T47D (cell line): ENCODE measurements at regions not wholly inside any gene's neighbourhood (a gene's known extent, or its start where the extent isn't known, plus 50 kb on each side); places are given as distances from the start of the nearest gene placed in this dataset.

ENCODE experiments used
- DNase-seq, 2 experiments: peaks; one replicate each; pipeline versions ENCODE4 v3.0.0 to v3.0.0-alpha.2; 2011 to 2012; ENCODE audit warnings: low read depth in 1 of 2, low spot score in 1 of 2
- JUND ChIP-seq: IDR thresholded peaks from 2 replicates; pipeline ENCODE4 v1.6.1; 2012; ENCODE audit warnings: low read depth
- in situ Hi-C: cut with HindIII; loops from 2 replicates; pipeline ENCODE4 v1.10.0; 2016; ENCODE audit warnings: low sequenced_read_pairs, low pct_unique_long_range_greater_than_20kb

- in situ Hi-C loops: no loop called here
- no peak for DNase-seq
- TF ChIP-seq JUND: no peak
These were observed 75.9 kb downstream of the IRX2 start for GRCh38 chr5:2675548-2675947.

- DNase-seq: no peak
- in situ Hi-C loops: no loop called here
- no peak for TF ChIP-seq JUND
These were observed 77.0 kb downstream of the IRX2 start for GRCh38 chr5:2674456-2674855.

DNA sequence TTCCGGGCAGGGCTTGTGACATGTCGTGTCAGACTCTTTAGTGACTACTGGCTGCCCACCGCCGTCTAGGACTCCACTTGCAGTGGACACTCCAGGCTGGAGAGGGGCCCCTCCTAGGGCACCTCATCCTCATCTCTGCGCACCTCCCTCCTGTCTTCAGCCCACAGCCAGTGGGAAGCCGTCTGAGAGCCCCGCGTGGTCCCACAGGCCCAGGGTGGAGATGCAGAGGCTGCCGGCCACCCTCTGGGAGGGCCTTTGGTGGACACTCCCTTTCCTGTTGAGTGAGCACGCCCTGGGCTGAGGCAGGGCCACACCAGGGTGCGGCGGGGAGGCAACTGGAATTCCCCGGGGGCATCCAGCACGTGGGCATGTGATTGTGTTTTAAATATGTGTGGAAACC is 80.5 kb downstream of the IRX2 start:
- in situ Hi-C loops: no loop called here
- no peak for TF ChIP-seq JUND
- DNase-seq: no peak

- no peak for TF ChIP-seq JUND
- no peak for DNase-seq
- in situ Hi-C loops: no loop called here
These were observed 81.6 kb downstream of the IRX2 start for GRCh38 chr5:2669913-2670312.

- in situ Hi-C loops: no loop called here
These were observed 82.2 kb downstream of the IRX2 start for GRCh38 chr5:2669259-2669658.

GRCh38 chr5:2666081-2666480 is 85.4 kb downstream of the IRX2 start:
- in situ Hi-C loops: no loop called here
- TF ChIP-seq JUND: no peak
- no peak for DNase-seq

More at GRCh38 chr5:2669259-2669658, 82.2 kb downstream of the IRX2 start:
- DNase-seq: no peak
- no peak for TF ChIP-seq JUND

GRCh38 chr5:2663489-2663888 is 88.0 kb downstream of the IRX2 start:
- in situ Hi-C loops: no loop called here
- DNase-seq: no peak
- TF ChIP-seq JUND: no peak

- TF ChIP-seq JUND: no peak
- in situ Hi-C loops: no loop called here
- no peak for DNase-seq
These were observed 91.2 kb downstream of the IRX2 start for GRCh38 chr5:2660315-2660714.

- TF ChIP-seq JUND: no peak
- no peak for DNase-seq
- in situ Hi-C loops: no loop called here
These were observed 92.5 kb downstream of the IRX2 start for GRCh38 chr5:2658881-2659470.

- in situ Hi-C loops: no loop called here
- TF ChIP-seq JUND: no peak
- no peak for DNase-seq
These were observed 93.0 kb downstream of the IRX2 start for GRCh38 chr5:2658447-2658846.

- no peak for TF ChIP-seq JUND
- in situ Hi-C loops: no loop called here
- no peak for DNase-seq
These were observed 94.3 kb downstream of the IRX2 start for GRCh38 chr5:2657151-2657550.

- DNase-seq: no peak
- no peak for TF ChIP-seq JUND
- in situ Hi-C loops: no loop called here
These were observed 95.3 kb downstream of the IRX2 start for GRCh38 chr5:2656206-2656605.

DNA sequence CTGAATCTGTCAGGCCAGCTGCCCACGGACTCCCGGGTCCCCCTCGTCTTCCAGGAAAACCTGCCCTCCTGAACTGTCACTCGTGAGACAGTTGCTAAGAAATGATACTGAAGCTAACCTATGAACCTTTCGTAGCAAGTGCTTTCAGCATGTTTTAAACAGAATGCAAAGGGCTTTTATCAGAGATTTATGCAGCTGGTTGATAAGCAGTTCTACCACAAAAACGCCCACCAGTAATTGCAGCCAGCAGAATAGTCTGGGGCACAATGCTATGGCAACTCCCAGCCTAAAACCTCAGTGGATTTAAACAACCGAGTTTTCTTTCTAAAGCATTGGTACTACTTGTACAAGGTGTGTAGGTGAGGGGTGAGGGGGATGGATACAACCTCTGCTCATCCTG is 97.5 kb downstream of the IRX2 start:
- no peak for DNase-seq
- no peak for TF ChIP-seq JUND
- in situ Hi-C loops: no loop called here

GRCh38 chr5:2651116-2651515 is 100.4 kb downstream of the IRX2 start:
- DNase-seq: no peak
- in situ Hi-C loops: no loop called here
- TF ChIP-seq JUND: no peak
